Hematopoietic multipotent progenitor cell treated with erythropoietin and hydrocortisone succinate and interleukin-3 and kit ligand, for 15 days (in vitro differentiated cells): ENCODE measurements at regions not wholly inside any gene's neighbourhood (a gene's known extent, or its start where the extent isn't known, plus 50 kb on each side); places are given as distances from the start of the nearest gene placed in this dataset.
"Not testable (repeated sequence)": the region's sequence is repeated elsewhere in the genome, so short reads cannot be mapped to it uniquely, and the experiment has no call there.

Source experiments
- DNase-seq: peaks from one replicate; pipeline ENCODE4 v3.0.0-alpha.2; 2015; ENCODE audit warnings: low spot score

DNA sequence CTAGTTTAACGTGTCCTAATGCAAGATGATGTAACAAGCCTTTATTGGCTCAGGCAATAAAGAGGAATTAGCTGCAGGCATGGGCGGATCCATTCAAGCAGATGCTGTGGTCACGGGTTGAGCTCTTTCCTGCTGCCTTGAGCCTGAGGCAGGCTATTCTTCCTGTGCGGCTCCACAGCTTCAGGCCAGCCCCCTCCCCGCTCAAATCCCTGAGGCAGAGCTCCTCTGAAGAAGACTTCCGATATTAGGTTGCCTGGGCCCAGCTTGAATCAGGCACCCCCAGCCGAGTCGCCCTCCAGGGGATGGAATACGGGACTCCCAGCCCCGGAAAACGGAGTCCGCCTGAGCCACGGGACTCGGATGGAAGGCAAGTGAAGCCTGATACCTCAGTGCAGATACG is 95.0 kb upstream of the RUFY1 start:
- no peak for DNase-seq

DNA sequence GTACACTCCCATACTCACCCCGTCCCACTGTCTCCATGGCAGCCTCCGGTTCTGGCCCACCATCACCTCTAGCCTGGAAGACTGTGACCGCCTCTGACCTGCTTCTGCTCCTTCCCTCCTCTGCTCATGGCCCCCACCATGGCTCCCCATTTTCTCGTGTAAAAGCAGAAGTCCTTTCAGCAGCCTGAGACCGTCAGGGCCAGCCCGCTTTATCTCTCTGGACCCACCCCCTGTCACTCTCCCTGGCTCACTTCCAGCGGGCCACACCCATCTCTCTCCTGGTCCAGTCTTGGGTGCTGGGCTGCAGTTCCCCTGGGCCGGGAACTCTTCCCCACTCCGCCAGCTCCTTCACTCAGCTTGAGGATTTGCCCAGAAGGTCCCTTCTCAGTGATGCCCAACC is 96.0 kb upstream of the RUFY1 start:
- peak; percentile 22 for DNase-seq

DNA sequence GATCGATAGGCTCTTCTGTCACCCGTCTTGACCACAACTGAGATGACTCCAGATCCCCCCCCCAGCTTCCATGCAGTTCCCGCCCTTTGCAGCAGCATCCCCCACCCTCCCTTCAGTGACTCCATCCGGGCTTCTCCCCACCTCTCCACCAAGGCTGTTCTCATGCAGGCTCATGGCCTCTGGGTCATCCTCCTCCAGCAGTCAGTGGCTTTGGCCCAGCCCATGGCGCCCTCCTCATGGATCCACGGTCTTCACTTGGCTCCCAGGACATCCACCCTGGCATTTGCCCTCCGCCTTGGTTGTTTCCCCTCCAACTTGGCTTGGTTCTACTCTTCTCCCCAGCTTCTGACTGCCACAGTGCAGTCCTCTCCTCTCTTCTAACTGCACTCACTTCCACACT is 96.7 kb upstream of the RUFY1 start:
- no peak for DNase-seq

DNA sequence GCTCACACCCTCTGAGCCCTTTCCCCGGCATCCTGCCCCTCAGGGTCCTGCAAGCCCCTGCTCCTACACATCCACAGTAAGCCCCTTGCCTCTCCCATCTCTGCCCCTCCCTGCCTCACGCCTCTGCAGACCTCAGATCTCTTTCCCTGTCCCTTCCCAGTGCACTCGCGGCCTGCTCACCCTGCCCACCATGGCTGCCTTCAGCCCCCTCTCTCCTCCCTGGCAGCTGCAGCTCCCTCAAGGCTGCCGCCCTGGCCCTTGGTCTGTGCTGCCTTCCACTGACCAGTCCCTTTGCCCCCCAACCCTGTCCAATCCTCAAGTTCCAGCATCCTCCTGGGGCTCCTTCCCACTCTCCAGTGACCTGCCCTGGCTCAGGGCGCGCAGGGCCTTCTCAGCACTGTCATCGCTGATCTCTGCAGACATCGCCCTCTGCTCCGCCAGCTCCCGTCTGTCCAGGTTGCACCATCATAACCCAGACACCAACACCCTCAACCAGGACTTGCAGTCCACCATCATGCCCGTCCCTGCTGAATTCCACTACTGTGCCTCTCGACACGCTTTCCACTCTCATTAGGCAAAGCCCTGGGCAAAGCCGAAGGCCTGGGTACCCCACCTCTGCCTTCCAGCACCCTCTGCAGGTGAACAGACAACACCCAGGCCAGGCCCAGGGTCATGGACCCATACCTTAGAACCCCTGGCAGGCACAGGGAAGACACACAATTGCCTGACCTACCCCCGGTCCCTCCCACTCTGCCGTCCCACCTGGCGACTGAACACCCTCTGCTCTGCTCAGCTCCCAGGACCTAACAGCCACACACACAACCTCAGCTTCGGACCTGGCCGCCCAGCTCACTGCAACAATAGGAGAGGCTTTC is 97.8 kb upstream of the RUFY1 start:
- DNase-seq = no peak

DNA sequence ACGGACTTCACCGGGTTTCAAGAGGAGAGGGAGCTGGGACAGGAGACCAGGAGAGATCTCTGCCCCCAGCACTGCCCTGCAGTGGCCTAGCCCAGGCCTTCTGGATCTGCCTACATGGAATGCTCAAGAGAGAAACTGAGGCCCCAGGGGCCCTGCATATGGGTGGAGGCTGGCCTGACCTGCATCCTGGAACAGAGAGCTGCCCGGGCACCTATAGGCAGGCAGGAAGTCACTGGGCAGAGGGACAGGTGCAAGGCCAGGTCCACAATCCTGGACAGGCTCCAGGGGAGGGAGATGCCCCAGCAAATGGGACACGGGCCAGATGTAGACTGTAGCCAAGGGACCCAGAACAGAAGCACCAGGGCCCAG is 98.5 kb upstream of the RUFY1 start:
- no peak for DNase-seq

DNA sequence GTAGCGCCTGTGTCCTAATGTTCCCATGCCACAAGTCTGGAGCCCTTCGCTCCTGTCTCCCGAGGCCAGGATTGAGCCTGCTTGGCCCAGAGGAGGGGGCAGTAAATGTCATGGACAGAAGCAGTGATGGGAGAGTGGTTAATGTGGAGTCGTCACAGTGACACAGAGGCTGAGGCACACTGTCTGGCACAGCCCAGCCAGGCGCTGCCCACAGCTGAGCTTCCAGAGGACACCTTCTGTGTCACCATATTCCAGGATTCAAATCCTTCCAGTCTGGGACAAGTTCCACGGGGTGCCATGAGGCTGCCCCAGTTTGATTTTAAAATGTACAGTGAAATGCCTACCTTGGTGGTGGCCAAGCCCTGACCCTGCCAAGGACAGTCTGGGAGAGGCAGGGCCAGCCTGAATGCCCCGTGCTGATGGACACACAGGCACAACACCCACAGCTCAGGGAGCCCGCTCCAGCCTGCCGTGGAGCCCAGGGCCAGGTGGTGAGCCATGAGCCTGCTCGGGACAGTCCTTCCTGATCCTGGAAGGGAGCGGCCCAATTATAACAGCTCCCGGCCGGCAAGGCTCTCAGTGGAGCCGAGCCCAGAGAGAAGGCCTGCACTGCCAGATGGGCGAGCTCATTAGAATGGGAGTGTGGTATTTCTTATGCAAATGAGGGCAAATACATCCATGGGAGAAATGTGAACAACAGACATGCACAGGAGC is 99.1 kb upstream of the RUFY1 start:
- no peak for DNase-seq

DNA sequence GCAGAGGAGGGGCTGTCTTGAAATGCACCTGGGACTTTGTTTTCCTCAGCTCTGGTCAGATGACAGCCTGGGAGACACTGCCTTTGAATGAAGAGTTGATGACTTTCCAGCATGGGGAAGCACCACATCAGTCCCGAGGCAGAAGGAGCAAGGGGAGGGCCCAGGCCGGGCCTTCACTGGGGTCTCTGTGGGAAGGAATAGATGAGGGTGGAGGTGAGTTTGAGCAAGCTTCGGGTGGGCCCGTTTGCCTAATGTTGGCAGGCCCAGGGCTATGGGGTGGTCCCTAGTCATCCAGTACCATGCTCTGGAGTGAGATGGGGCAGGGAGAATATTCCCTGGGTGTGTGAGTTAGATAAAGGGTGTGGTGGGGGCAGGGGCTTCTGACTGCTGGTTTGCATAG is 100.4 kb upstream of the RUFY1 start:
- DNase-seq = not testable (repeated sequence)

DNA sequence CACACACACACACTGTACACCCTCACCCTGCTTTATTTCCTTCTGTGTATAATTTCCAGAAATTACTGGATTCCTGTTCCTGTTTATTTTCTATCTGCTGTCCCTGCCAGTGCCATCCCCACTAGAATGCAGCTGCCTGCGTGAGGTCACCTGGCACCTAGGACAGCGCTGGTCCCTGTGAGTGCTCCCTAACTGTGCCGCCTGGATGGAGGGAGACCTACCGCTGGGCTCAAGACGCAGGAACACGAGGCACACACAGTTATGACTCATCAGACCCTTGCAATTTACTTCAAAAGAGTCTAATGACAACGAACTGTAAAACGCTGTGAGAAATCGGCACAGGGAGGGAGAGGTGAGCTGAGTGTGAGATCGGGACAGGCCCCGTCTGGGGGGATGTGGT is 102.1 kb upstream of the RUFY1 start:
- DNase-seq = not testable (repeated sequence)

DNA sequence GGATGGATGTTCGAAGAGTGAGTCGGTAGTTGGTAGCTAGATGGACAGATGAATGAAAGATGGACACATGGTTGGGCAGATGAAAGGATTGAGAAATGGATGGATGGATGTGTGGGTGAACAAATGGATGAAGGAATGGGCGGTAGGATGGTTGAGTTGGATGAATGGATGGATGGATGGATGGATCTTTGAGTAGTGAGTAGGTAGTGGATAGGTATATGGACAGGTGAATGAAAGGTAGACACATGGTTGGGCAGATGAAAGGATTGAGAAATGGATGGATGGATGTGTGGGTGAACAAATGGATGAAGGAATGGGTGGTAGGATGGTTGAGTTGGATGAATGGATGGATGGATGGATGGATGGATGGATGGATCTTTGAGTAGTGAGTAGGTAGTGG is 97.0 kb upstream of the ADAMTS2 start:
- not testable (repeated sequence) for DNase-seq

DNA sequence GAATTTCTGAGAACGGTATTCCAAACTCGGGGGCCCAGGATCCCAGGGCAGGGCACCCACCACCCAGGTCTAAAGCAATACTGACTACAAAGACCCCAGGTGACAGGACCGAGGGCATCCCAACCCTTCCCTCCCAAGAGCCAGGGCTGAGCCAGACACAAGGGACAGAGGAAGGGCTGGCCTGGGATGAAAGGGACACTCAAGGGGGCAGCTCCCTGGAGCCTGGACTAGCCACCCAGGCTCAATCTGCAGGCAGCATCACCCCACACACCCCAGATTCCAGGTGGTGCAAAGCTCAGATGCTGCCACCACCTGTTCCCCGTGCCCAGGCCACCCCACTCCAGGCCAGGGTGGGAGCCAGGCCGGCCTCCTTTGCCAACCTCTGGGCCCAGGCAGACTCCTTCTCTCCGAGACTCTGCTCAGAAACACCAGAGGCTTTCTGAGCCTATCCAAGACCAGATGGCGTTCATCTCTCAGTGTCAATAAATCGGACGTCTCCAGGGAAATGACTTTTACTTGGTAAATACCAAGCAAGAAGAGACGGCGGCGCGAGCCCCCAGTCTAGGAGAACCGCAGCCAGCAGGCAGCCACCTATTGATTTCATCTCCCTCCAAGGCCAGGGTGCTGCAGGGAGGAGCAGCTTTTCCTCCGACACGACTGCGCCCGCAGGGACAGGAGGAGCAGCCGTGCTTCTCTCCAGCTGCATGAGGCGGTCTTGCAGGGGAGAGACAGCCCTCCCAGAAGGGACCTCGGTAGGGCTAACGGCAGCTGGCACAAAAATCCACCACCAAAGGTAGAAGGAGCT is 94.1 kb upstream of the ADAMTS2 start:
- no peak for DNase-seq

DNA sequence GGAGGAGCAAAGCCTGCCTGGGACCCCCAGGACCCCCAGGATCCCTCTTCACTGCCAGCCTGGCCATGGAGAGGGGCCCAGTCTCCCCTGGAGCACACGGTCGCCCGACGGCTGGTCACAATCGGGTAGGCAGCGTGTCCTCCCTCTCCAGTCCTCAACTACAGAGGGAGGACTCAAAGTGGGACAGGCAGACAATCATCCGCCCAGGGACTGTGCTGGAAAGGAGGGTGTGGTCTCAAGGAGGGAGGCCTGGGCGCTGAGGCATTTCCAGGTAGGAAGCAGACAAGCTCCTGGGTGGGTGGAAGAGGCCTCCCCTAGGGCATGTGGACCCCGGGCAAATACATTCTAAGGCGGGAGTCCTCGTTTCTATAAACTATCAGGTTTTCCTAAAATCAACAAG is 93.2 kb upstream of the ADAMTS2 start:
- DNase-seq = no peak

DNA sequence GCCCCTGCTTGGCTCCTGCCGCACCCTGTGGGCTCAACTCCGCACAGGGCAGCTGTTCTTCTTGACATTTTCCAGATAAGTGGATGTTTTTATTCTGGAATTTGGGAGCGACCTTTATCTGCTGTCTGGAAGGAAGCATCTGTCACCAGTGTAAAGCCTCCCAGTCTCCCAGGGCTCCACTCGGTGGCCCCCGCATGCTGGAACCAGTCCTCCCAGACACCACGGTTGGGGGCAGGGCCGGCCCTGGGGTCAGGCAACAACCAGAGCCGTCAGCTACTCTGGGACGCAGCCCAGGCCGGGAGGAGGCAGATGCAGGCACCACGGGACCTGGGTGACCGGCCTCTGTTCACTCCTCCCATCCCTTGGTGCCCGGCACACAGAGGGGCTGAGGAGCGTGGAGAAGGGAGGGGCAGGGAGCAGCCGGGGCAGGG is 92.8 kb upstream of the ADAMTS2 start:
- no peak for DNase-seq

DNA sequence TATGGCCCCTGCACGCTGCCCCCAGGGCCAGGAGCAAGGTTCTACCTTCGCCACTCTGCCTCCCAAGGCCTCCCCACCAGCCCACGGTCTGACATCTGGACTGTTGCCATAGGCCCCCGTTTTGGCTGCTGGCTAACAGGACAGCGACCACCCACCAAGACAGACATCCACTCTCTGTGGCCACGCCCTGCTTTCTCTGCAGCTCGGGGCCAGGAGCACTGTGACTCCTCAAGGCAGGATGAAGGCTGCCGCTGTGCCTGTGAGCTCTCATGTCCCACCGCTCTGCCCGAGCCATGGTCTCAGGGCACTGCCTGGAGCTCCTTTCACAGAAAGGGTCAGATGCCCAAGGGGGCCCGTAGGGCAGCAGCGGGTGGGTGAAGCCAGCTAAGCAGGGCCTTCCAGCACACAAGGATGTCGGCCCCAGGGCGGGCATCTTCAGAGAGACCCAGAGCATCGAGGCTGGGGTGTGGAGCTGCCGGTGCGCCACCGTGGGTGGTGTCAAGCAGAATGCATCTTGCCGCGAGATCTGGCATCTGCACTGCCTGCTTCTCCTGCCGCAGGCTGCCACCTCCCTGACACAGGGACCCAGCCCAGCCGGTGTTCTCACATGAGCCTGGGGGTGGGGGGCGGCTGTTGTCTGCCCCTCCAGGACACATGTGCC is 92.2 kb upstream of the ADAMTS2 start:
- DNase-seq = no peak

DNA sequence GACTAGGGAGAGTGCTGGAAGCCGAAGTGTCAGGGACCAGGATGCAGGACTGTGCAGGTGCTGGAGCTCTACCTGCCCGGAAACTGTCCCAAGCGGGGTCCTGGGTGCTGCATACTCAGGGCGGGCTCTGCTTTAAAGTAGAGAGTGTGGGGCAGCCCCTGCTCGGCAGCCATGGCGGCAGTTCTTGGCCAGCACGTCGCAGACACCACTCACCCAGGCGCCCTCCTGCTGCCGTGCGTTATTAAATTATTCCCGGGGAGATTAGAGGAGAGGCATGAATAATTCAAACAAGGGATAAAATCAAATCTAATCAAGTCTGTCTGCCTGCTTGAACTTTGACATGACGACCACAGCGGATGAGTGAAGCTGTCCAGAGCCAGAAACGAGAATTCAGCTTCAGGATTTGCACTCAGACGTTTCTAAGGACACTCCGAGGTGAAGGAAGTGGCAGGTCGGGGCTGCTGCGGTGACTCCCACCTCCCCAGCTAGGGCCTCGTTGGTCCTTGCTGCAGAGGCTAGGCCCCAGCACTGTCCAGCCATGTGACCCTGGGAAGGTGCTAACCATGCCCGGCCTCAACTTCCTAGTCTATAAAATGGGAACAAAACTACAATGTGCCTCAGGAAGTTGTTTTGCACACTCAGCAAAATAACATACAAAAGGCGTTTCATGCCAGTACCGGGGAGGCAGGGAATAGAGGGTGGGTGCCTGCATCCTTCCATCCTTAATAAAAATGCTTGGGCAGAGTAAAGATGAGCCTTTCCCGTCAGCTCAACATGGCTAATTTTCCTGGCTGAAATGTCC is 91.3 kb upstream of the ADAMTS2 start:
- no peak for DNase-seq

DNA sequence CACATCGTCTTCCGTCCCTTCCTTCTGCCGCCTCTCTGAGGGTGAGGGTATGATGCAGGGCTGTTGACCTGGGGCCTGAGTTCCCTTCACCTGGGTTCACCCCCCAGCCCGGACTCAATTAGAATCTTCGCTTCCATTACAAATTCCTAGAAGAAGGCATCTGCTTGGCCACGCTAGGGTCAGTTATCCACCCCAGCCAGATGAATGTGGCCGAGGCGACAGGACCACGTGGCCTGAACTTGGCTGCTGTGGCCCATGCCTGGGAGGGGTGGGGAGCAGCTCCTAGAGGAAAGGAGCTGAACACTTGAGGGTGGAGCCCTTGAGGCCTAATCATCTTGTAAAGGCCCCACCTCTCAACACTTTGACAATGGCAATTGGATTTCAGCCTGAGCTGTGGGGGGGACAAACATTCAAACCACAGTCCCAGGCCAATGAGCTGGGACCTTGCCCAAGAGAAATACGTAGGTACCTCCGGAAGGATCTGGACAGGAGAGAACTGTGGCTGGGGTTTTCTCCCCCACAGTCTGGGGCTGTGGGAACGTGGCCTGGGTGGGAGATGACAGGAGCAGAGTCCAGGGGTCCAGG is 90.6 kb upstream of the ADAMTS2 start:
- no peak for DNase-seq

DNA sequence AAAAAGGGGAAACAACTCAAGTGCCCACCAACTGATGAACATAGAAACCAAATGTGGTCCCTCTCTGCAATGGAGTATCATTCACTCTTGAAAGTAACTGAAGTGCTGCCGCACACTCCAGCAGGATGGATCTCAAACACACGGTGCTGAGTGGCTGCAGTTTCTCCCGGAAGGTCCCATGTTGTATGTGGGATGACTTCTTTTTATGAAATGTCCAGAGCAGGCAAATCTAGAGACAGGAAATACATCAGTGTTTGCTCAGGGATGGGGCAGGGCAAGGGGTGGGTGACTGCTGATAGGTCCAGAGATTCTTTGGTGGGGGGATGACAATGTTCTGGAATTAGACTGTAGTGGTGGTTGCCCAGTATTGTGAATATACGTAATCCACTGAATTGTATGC is 89.9 kb upstream of the ADAMTS2 start:
- DNase-seq = no peak

DNA sequence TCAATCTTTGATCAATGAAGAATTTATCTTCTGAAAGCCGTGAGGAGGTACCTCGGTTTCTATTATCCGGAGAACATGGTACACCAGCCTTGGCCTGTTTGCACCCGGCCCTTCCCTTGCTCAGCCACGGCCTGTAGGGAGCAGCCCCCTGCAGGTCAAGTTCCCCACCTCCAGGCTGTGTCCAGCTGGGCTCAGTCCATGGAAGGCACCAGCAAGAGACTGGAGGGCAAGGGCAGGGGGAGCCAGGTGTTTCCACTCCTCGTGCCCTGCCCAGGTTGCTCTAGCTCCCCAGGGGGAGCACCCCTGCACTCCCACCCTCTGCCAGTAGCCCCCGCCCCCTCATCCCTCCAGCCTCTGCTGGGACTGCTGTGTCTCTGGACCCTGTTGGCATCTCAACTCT is 87.3 kb upstream of the ADAMTS2 start:
- DNase-seq = no peak

DNA sequence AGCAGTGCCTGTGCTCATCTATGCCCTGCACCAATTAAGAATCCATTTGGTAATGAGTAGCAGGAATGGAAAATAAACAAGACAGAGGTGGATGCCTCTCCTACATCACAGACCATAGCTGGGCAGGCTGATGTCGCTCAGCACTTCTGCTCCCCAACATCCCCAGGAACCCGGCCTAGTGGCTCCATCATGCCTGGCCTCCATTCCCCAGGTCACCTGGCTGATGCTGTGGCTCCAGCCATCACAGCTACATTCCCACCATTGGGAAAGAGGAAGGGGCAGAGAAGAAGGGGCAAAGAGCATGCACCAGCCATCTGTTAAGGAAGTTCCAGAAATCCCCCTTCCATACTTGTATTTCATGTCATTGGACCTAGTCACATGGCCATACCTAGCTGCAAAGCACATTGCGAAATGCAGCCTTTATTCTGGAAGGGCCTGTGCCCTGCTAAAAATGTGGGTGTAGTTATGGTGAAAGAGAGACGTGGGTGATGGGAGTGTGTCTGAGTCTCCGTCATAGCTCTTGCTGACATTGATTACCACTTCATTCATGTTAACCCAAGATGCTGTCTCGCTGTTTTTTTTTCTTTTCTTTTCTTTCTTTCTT is 86.1 kb upstream of the ADAMTS2 start:
- DNase-seq = no peak

DNA sequence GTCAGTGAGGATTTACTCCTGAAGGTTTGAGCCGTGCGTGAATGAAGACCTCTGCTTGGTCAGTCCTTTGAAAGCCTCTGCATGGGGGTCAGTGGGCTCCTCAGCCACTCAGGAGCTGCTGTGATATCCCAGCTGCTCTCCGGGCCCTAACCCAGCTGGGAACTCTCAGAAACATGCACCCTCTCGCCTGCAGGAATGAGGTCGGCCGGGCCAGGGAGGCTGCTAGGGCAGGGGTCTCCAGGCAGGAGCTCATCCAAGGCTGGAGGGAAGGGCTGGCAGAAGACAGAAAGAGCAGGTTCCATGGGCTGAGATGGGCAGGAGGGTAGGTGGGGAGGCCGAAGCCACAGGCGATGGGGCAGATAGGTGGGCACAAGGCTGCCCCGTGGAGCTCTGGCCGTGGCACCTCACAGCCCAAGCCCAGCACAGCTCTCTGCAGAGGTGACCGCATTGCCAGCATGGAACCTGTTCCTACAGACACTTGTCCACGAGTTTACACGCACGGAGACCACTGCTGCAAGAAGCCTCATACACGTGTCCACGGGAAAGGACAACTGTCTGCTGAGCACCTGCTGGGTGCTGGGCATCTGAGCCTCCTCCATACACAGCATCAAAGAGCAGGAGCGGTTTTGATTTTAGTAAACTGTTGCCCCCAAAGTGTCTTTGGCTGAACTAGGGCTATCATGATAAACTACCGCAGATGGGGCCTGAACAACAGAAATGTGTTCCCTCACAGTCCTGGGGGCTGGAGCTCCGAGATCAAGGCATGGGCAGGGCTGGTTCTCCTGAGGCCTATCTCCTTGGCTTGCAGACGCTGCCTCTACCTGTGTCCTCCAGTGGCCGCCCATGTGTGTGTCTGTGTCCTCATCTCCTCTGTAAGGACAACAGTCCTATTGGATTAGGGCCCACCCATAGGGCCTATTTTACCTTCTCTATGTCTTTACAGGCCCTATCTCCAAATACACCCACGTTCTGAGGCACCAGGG is 85.2 kb upstream of the ADAMTS2 start:
- DNase-seq = no peak
